ENCODE measurements at regions not wholly inside any gene's neighbourhood (a gene's known extent, or its start where the extent isn't known, plus 50 kb on each side); places are given as distances from the start of the nearest gene placed in this dataset.

GRCh38 chr5:23303836-23304235 is 203.6 kb upstream of the PRDM9 start:
- H3K4me3 ChIP-seq (ENCODE audit: low read depth, low read length): no peak overlapping the region
- DNase-seq (ENCODE audit: low read depth, low spot score): no peak
- in situ Hi-C loops (cut with HindIII; ENCODE audit: low sequenced_read_pairs): no loop called here
- TF ChIP-seq, protein P1, sequence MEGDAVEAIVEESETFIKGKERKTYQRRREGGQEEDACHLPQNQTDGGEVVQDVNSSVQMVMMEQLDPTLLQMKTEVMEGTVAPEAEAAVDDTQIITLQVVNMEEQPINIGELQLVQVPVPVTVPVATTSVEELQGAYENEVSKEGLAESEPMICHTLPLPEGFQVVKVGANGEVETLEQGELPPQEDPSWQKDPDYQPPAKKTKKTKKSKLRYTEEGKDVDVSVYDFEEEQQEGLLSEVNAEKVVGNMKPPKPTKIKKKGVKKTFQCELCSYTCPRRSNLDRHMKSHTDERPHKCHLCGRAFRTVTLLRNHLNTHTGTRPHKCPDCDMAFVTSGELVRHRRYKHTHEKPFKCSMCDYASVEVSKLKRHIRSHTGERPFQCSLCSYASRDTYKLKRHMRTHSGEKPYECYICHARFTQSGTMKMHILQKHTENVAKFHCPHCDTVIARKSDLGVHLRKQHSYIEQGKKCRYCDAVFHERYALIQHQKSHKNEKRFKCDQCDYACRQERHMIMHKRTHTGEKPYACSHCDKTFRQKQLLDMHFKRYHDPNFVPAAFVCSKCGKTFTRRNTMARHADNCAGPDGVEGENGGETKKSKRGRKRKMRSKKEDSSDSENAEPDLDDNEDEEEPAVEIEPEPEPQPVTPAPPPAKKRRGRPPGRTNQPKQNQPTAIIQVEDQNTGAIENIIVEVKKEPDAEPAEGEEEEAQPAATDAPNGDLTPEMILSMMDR (IDR thresholded peaks at IDR 0.05; ENCODE audit: low read depth, low read length): no peak

GRCh38 chr5:23303435-23303834 is 204.0 kb upstream of the PRDM9 start:
- no peak overlapping the region for H3K4me3 ChIP-seq (ENCODE audit: low read depth, low read length)
- DNase-seq (ENCODE audit: low read depth, low spot score): no peak
- in situ Hi-C loops (cut with HindIII; ENCODE audit: low sequenced_read_pairs): no loop called here
- TF ChIP-seq, protein P1 (IDR thresholded peaks at IDR 0.05; ENCODE audit: low read depth, low read length): no peak

DNA sequence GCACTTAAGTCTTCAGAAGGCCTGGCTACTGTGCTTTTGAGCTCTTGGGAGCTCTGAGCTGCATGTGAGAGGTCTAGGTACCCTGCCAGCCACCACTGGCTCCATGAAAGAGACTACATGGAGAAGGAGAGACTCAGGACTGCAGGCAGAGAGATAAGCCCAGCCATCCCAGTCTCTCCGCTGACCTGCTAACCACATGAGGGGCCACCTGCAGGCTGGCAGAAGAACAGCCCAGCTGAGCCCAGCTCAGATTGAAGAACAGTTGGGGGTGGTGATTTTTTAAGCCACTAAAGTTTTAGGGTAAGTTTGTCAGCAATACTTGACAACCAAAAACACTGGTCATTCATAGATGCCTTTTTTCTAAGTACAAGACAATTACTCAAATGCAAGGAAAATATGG is 205.0 kb upstream of the PRDM9 start:
- in situ Hi-C loops (cut with HindIII; ENCODE audit: low sequenced_read_pairs): no loop called here
- TF ChIP-seq, protein P1 (IDR thresholded peaks at IDR 0.05; ENCODE audit: low read depth, low read length): no peak
- no peak for DNase-seq (ENCODE audit: low read depth, low spot score)
- no peak overlapping the region for H3K4me3 ChIP-seq (ENCODE audit: low read depth, low read length)

GRCh38 chr5:23289162-23289561 is 218.2 kb upstream of the PRDM9 start:
- TF ChIP-seq, protein P1 (IDR thresholded peaks at IDR 0.05; ENCODE audit: low read depth, low read length): no peak
- no peak overlapping the region for H3K4me3 ChIP-seq (ENCODE audit: low read depth, low read length)
- in situ Hi-C loops (cut with HindIII; ENCODE audit: low sequenced_read_pairs): no loop called here
- no peak for DNase-seq (ENCODE audit: low read depth, low spot score)

GRCh38 chr5:23284656-23285055 is 222.8 kb upstream of the PRDM9 start:
- no peak overlapping the region for H3K4me3 ChIP-seq (ENCODE audit: low read depth, low read length)
- DNase-seq (ENCODE audit: low read depth, low spot score): no peak
- TF ChIP-seq, protein P1 (IDR thresholded peaks at IDR 0.05; ENCODE audit: low read depth, low read length): no peak
- in situ Hi-C loops (cut with HindIII; ENCODE audit: low sequenced_read_pairs): no loop called here

DNA sequence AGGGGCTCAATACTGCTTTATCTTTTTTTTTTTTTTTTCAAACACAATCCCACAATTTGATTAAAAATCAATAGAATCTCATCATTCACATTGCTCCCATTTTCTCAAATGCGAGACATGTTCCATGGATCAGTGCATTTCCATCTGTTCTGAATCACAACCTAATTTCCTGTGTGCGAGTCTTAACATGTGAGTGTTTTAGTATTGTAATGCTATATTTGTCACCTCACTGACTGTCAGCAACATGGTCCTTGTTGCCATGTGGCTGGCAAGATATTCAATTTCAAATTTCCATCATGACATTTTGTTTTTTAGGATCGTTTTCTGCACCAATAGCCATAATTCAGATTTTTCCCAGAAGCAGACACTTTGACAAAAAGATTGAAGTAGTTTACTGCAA is 233.2 kb upstream of the PRDM9 start:
- no peak for DNase-seq (ENCODE audit: low read depth, low spot score)
- in situ Hi-C loops (cut with HindIII; ENCODE audit: low sequenced_read_pairs): no loop called here
- TF ChIP-seq, protein P1 (IDR thresholded peaks at IDR 0.05; ENCODE audit: low read depth, low read length): no peak
- no peak overlapping the region for H3K4me3 ChIP-seq (ENCODE audit: low read depth, low read length)

GRCh38 chr5:23269981-23270380 is 237.4 kb upstream of the PRDM9 start:
- DNase-seq (ENCODE audit: low read depth, low spot score): no peak
- TF ChIP-seq, protein P1 (IDR thresholded peaks at IDR 0.05; ENCODE audit: low read depth, low read length): no peak
- in situ Hi-C loops (cut with HindIII; ENCODE audit: low sequenced_read_pairs): no loop called here
- no peak overlapping the region for H3K4me3 ChIP-seq (ENCODE audit: low read depth, low read length)
